Tibial nerve (tissue), 4 donors: ENCODE measurements at regions not wholly inside any gene's neighbourhood (a gene's known extent, or its start where the extent isn't known, plus 50 kb on each side); places are given as distances from the start of the nearest gene placed in this dataset.

Source experiments
- DNase-seq, 2 donors: peaks; one replicate each; pipeline ENCODE4 v3.0.0-alpha.2; 2019; ENCODE audit warnings: low spot score in 2 of 2
- H3K27ac ChIP-seq, 4 donors: fragments of 200-600 bp; sonication (generic) in 3 of 4; one replicate each; pipeline ENCODE4 v1.5.1; 2017 to 2019; ENCODE audit warnings: mild to moderate bottlenecking in 1 of 4
- H3K27me3 ChIP-seq, 2 donors: fragments of 200-600 bp; sonication (generic) in 1 of 2; one replicate each; pipeline versions ENCODE4 v1.5.1 to v1.6.0; 2017 to 2019
- H3K36me3 ChIP-seq, 3 donors: fragments of 200-600 bp; sonication (generic); one replicate each; pipeline ENCODE4 v1.5.1; 2018 to 2019
- H3K4me1 ChIP-seq, 4 donors: fragments of 200-600 bp; sonication (generic) in 3 of 4; one replicate each; pipeline ENCODE4 v1.5.1; 2017 to 2019
- H3K4me3 ChIP-seq, 4 donors: fragments of 200-600 bp; sonication (generic) in 3 of 4; one replicate each; pipeline ENCODE4 v1.5.1; 2017 to 2019; ENCODE audit warnings: mild to moderate bottlenecking in 1 of 4, moderate library complexity in 1 of 4
- H3K9me3 ChIP-seq, 4 donors: fragments of 200-600 bp; sonication (generic) in 3 of 4; one replicate each; pipeline ENCODE4 v1.5.1; 2017 to 2019
- CTCF ChIP-seq, 5 experiments: fragments of 200-600 bp in 3 of 5; fragments of 450-650 bp in 2 of 5; sonication (generic) in 3 of 5; IDR thresholded peaks; one replicate each; pipeline ENCODE4 v1.5.1; 2016 to 2019; ENCODE audit warnings: antibody characterized with exemption in 5 of 5, mild to moderate bottlenecking in 3 of 5, moderate library complexity in 2 of 5
- EP300 ChIP-seq, 2 donors: sonication (generic); formaldehyde crosslinking; IDR thresholded peaks; one replicate each; pipeline ENCODE4 v1.6.1; 2017; ENCODE audit warnings: antibody characterized with exemption in 2 of 2, mild to moderate bottlenecking in 1 of 2
- POLR2A ChIP-seq, 2 donors: fragments of 450-650 bp; IDR thresholded peaks; one replicate each; pipeline ENCODE4 v1.6.1; 2017; ENCODE audit warnings: antibody characterized with exemption in 2 of 2, mild to moderate bottlenecking in 2 of 2, moderate library complexity in 2 of 2
- WGBS, 2 donors: methylation state at CpG; one replicate each; pipeline ENCODE4 v1.1.5; 2018; 5-methylcytosine and 5-hydroxymethylcytosine counted together

- H3K4me3 ChIP-seq: no peak overlapping the region
- WGBS, 2 donors: 82 to 94% methylated on average over 9 of the region's 9 CpGs
Measured at GRCh38 chr18:78245451-78245850, 734.2 kb upstream of the SALL3 start.

GRCh38 chr18:78246050-78246449 is 733.6 kb upstream of the SALL3 start:
- no peak overlapping the region for H3K27ac ChIP-seq
- no peaks in the 10 kb centered on the region for H3K27me3 ChIP-seq
- H3K9me3 ChIP-seq: no peaks in the 10 kb centered on the region
- H3K4me3 ChIP-seq: no peak overlapping the region
- WGBS, 2 donors: 82 to 92% methylated on average over 8 of the region's 8 CpGs
- H3K4me1 ChIP-seq: peaks cover 0 to 25% (median 3%) of the 10 kb centered on the region in 4 donors
- no peak for TF ChIP-seq EP300 (IDR thresholded peaks at IDR 0.05)
- no peak for TF ChIP-seq CTCF (IDR thresholded peaks at IDR 0.05)
- TF ChIP-seq POLR2A (IDR thresholded peaks at IDR 0.05): no peak
- no peak for DNase-seq
- H3K36me3 ChIP-seq: no peaks in the 10 kb centered on the region

More at GRCh38 chr18:78245451-78245850, 734.2 kb upstream of the SALL3 start:
- Histone ChIP-seq H3K4me1 (peaks cover 0 to 31% (median 4%) of the 10 kb centered on the region in 4 donors), H3K27me3 (no peaks in the 10 kb centered on the region), H3K36me3 (no peaks in the 10 kb centered on the region), H3K9me3 (no peaks in the 10 kb centered on the region), H3K27ac (no peak overlapping the region)
- DNase-seq: no peak
- TF ChIP-seq POLR2A (IDR thresholded peaks at IDR 0.05) (no peak), EP300 (IDR thresholded peaks at IDR 0.05) (no peak), CTCF (IDR thresholded peaks at IDR 0.05) (no peak)

GRCh38 chr18:78246588-78246987 is 733.0 kb upstream of the SALL3 start:
- TF ChIP-seq EP300 (IDR thresholded peaks at IDR 0.05) (no peak), CTCF (IDR thresholded peaks at IDR 0.05) (no peak), POLR2A (IDR thresholded peaks at IDR 0.05) (no peak)
- H3K9me3 ChIP-seq: no peaks in the 10 kb centered on the region

GRCh38 chr18:78247615-78248289 is 731.9 kb upstream of the SALL3 start:
- H3K27me3 ChIP-seq: no peaks in the 10 kb centered on the region
- H3K4me1 ChIP-seq: peaks cover 0 to 8% (median 0%) of the 10 kb centered on the region in 4 donors
- no peak for TF ChIP-seq EP300 (IDR thresholded peaks at IDR 0.05)
- no peak for TF ChIP-seq CTCF (IDR thresholded peaks at IDR 0.05)
- no peak for TF ChIP-seq POLR2A (IDR thresholded peaks at IDR 0.05)
- no peaks in the 10 kb centered on the region for H3K9me3 ChIP-seq
- no peak overlapping the region for H3K27ac ChIP-seq
- H3K36me3 ChIP-seq: no peaks in the 10 kb centered on the region
- no peak for DNase-seq
- 79% methylated on average over 14 of the region's 14 CpGs for WGBS, 2 donors
- no peak overlapping the region for H3K4me3 ChIP-seq

More at GRCh38 chr18:78246588-78246987, 733.0 kb upstream of the SALL3 start:
- no peak overlapping the region for H3K27ac ChIP-seq
- no peaks in the 10 kb centered on the region for H3K27me3 ChIP-seq
- WGBS, 2 donors: 59 to 66% methylated on average over 14 to 17 of the region's 17 CpGs
- H3K36me3 ChIP-seq: no peaks in the 10 kb centered on the region
- H3K4me1 ChIP-seq: peaks cover 0 to 20% (median under 1%) of the 10 kb centered on the region in 4 donors
- no peak for DNase-seq
- H3K4me3 ChIP-seq: no peak overlapping the region

GRCh38 chr18:78255013-78255412 is 724.6 kb upstream of the SALL3 start:
- DNase-seq: no peak
- Histone ChIP-seq H3K9me3 (no peaks in the 10 kb centered on the region), H3K4me3 (no peak overlapping the region), H3K4me1 (no peaks in the 10 kb centered on the region), H3K27ac (no peak overlapping the region), H3K27me3 (no peaks in the 10 kb centered on the region), H3K36me3 (no peaks in the 10 kb centered on the region)
- TF ChIP-seq CTCF (IDR thresholded peaks at IDR 0.05): no peak
- TF ChIP-seq EP300 (IDR thresholded peaks at IDR 0.05): no peak
- TF ChIP-seq POLR2A (IDR thresholded peaks at IDR 0.05): no peak
- 94 to 97% methylated on average over 10 of the region's 10 CpGs for WGBS, 2 donors
